WTC11 (cell line): ENCODE measurements at regions not wholly inside any gene's neighbourhood (a gene's known extent, or its start where the extent isn't known, plus 50 kb on each side); places are given as distances from the start of the nearest gene placed in this dataset.

Experiments used
- ATAC-seq: fragments of 200-7000 bp; cut with Tn5 transposase; 2 replicates; pipeline ENCODE4 v1.10.0; 2021; ENCODE audit warnings: mild to moderate bottlenecking, moderate library complexity
- CTCF ChIA-PET: fragments of 300-600 bp; sonication (Branson Sonifier 250); formaldehyde crosslinking; loops from one replicate; lab custom pipeline; 2021; ENCODE audit warnings: antibody characterized with exemption; lab: Charles Lee
- POLR2A ChIA-PET: fragments of 350-600 bp; sonication (Branson Sonifier 250); formaldehyde crosslinking; loops from one replicate; lab custom pipeline; 2021; ENCODE audit warnings: antibody characterized with exemption; lab: Charles Lee
- DNase-seq: peaks from one replicate; pipeline ENCODE4 v3.0.0; 2021; ENCODE audit warnings: low spot score
- H3K27ac Mint-ChIP-seq: 2 replicates; pipeline ENCODE4 v1.8.0; 2021; ENCODE audit warnings: mixed read lengths
- H3K27me3 Mint-ChIP-seq: 2 replicates; pipeline ENCODE4 v1.8.0; 2021; ENCODE audit warnings: low read depth, mild to moderate bottlenecking, moderate library complexity, mixed read lengths
- H3K36me3 Mint-ChIP-seq: 2 replicates; pipeline ENCODE4 v1.8.0; 2021; ENCODE audit warnings: mixed read lengths
- H3K4me1 Mint-ChIP-seq: 2 replicates; pipeline ENCODE4 v1.8.0; 2022; ENCODE audit warnings: mixed read lengths
- H3K4me3 Mint-ChIP-seq: 2 replicates; pipeline ENCODE4 v1.8.0; 2021; ENCODE audit warnings: mild to moderate bottlenecking, moderate library complexity, mixed read lengths
- H3K9me3 Mint-ChIP-seq: 2 replicates; pipeline ENCODE4 v1.8.0; 2021; ENCODE audit warnings: mixed read lengths
- CREM ChIP-seq: sonication (generic); formaldehyde crosslinking; IDR thresholded peaks from 2 replicates; pipeline ENCODE4 v1.8.1; 2022; ENCODE audit warnings: mild to moderate bottlenecking, missing genetic modification reagents, moderate library complexity
- ESRRA ChIP-seq: sonication (generic); formaldehyde crosslinking; IDR thresholded peaks from 2 replicates; pipeline ENCODE4 v1.8.1; 2022; ENCODE audit warnings: mild to moderate bottlenecking, missing genetic modification reagents, borderline replicate concordance
- FOXP1 ChIP-seq: sonication (generic); formaldehyde crosslinking; IDR thresholded peaks from 2 replicates; pipeline ENCODE4 v1.8.0; 2022; ENCODE audit warnings: missing genetic modification reagents, mild to moderate bottlenecking, moderate library complexity, borderline replicate concordance
- JAZF1 ChIP-seq: fragments of 250-450 bp; sonication (Bioruptor Pico); IDR thresholded peaks from 2 replicates; pipeline ENCODE4 v1.9.0; 2021; ENCODE audit warnings: moderate library complexity, mild to moderate bottlenecking, inconsistent platforms
- MXD4 ChIP-seq: fragments of 250-450 bp; sonication (Bioruptor Pico); IDR thresholded peaks from 2 replicates; pipeline ENCODE4 v1.8.0; 2021; ENCODE audit warnings: mild to moderate bottlenecking, moderate library complexity, borderline replicate concordance
- NFATC4 ChIP-seq: fragments of 250-450 bp; sonication (Bioruptor Pico); IDR thresholded peaks from 2 replicates; pipeline ENCODE4 v1.9.0; 2021; ENCODE audit warnings: mild to moderate bottlenecking
- NR2C2 ChIP-seq: sonication (generic); formaldehyde crosslinking; IDR thresholded peaks from 2 replicates; pipeline ENCODE4 v1.8.0; 2022; ENCODE audit warnings: mild to moderate bottlenecking, missing genetic modification reagents
- SP1 ChIP-seq: sonication (generic); formaldehyde crosslinking; conservative IDR thresholded peaks from 2 replicates; pipeline ENCODE4 v1.8.1; 2022; ENCODE audit warnings: missing genetic modification reagents
- TEAD4 ChIP-seq: sonication (generic); formaldehyde crosslinking; IDR thresholded peaks from 2 replicates; pipeline ENCODE4 v1.8.0; 2022; ENCODE audit warnings: mild to moderate bottlenecking, missing genetic modification reagents
- TP53 ChIP-seq: sonication (generic); formaldehyde crosslinking; IDR thresholded peaks from 2 replicates; pipeline ENCODE4 v1.8.1; 2023; ENCODE audit warnings: mild to moderate bottlenecking, missing genetic modification reagents
- ZNF121 ChIP-seq: sonication (generic); formaldehyde crosslinking; IDR thresholded peaks from 2 replicates; pipeline ENCODE4 v1.8.0; 2023; ENCODE audit warnings: missing genetic modification reagents
- ZNF671 ChIP-seq: fragments of 250-450 bp; sonication (Bioruptor Pico); IDR thresholded peaks from 2 replicates; pipeline ENCODE4 v1.8.0; 2021; ENCODE audit warnings: mild to moderate bottlenecking
- TF ChIP-seq, protein P1 (sequence below): fragments of 200-600 bp; IDR thresholded peaks from 2 replicates; pipeline ENCODE4 v1.8.0; 2022; ENCODE audit warnings: antibody characterized with exemption
- TF ChIP-seq, protein P2 (sequence below): sonication (generic); formaldehyde crosslinking; IDR thresholded peaks from 2 replicates; pipeline ENCODE4 v1.8.0; 2022; ENCODE audit warnings: mild to moderate bottlenecking, missing genetic modification reagents
- TF ChIP-seq, protein P3 (sequence below): sonication (generic); formaldehyde crosslinking; IDR thresholded peaks from 2 replicates; pipeline ENCODE4 v1.8.1; 2023; ENCODE audit warnings: mild to moderate bottlenecking, moderate library complexity, missing genetic modification reagents
- TF ChIP-seq, protein P4 (sequence below): sonication (generic); formaldehyde crosslinking; IDR thresholded peaks from 2 replicates; pipeline ENCODE4 v1.8.0; 2023; ENCODE audit warnings: mild to moderate bottlenecking, missing genetic modification reagents
- TF ChIP-seq, protein P5 (sequence below): sonication (generic); formaldehyde crosslinking; IDR thresholded peaks from 2 replicates; pipeline ENCODE4 v1.8.0; 2022; ENCODE audit warnings: mild to moderate bottlenecking, missing genetic modification reagents
- TF ChIP-seq, protein P6 (sequence below): fragments of 250-450 bp; sonication (Bioruptor Pico); IDR thresholded peaks from 2 replicates; pipeline ENCODE4 v1.9.0; 2021; ENCODE audit warnings: mild to moderate bottlenecking

DNA sequence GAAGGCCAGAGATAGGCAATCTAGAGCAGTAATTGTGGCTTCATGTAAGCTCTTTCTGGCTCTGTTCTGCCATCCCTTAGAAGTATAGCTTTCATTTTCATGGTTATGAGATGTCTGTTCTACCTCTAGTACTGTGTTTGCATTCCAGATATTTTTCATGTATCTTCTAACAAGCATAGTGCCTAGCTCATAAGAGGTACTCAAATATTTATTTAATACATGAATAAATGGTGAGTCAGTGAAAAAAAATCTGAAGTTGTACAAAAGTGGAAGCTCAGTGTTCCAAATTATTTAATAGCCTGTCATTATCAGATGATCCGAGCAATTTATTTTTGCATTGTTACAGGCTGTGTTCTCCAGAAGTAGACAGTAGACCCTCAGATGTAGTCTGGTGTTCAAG, 64.3 kb downstream of the OXSM start:
- Mint-ChIP-seq H3K36me3 (peaks cover 14% of the 10 kb centered on the region), H3K4me3 (no peak overlapping the region), H3K9me3 (peaks cover 17% of the 10 kb centered on the region), H3K4me1 (peaks cover 33% of the 10 kb centered on the region), H3K27ac (no peak overlapping the region), H3K27me3 (no peaks in the 10 kb centered on the region; the same call in 1 of the 2 replicates)
- no peak for TF ChIP-seq CREM (CRISPR knock-in tag)
- no peak for TF ChIP-seq MXD4 (CRISPR knock-in tag)
- no peak for TF ChIP-seq TP53
- TF ChIP-seq, protein P1, sequence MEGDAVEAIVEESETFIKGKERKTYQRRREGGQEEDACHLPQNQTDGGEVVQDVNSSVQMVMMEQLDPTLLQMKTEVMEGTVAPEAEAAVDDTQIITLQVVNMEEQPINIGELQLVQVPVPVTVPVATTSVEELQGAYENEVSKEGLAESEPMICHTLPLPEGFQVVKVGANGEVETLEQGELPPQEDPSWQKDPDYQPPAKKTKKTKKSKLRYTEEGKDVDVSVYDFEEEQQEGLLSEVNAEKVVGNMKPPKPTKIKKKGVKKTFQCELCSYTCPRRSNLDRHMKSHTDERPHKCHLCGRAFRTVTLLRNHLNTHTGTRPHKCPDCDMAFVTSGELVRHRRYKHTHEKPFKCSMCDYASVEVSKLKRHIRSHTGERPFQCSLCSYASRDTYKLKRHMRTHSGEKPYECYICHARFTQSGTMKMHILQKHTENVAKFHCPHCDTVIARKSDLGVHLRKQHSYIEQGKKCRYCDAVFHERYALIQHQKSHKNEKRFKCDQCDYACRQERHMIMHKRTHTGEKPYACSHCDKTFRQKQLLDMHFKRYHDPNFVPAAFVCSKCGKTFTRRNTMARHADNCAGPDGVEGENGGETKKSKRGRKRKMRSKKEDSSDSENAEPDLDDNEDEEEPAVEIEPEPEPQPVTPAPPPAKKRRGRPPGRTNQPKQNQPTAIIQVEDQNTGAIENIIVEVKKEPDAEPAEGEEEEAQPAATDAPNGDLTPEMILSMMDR = no peak
- no peak for TF ChIP-seq NFATC4 (CRISPR knock-in tag)
- TF ChIP-seq SP1 (CRISPR knock-in tag) = no peak
- no peak for TF ChIP-seq ZNF671 (CRISPR knock-in tag)
- TF ChIP-seq, protein P2, sequence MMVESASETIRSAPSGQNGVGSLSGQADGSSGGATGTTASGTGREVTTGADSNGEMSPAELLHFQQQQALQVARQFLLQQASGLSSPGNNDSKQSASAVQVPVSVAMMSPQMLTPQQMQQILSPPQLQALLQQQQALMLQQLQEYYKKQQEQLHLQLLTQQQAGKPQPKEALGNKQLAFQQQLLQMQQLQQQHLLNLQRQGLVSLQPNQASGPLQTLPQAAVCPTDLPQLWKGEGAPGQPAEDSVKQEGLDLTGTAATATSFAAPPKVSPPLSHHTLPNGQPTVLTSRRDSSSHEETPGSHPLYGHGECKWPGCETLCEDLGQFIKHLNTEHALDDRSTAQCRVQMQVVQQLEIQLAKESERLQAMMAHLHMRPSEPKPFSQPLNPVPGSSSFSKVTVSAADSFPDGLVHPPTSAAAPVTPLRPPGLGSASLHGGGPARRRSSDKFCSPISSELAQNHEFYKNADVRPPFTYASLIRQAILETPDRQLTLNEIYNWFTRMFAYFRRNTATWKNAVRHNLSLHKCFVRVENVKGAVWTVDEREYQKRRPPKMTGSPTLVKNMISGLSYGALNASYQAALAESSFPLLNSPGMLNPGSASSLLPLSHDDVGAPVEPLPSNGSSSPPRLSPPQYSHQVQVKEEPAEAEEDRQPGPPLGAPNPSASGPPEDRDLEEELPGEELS (CRISPR knock-in tag) = no peak
- TF ChIP-seq, protein P3, sequence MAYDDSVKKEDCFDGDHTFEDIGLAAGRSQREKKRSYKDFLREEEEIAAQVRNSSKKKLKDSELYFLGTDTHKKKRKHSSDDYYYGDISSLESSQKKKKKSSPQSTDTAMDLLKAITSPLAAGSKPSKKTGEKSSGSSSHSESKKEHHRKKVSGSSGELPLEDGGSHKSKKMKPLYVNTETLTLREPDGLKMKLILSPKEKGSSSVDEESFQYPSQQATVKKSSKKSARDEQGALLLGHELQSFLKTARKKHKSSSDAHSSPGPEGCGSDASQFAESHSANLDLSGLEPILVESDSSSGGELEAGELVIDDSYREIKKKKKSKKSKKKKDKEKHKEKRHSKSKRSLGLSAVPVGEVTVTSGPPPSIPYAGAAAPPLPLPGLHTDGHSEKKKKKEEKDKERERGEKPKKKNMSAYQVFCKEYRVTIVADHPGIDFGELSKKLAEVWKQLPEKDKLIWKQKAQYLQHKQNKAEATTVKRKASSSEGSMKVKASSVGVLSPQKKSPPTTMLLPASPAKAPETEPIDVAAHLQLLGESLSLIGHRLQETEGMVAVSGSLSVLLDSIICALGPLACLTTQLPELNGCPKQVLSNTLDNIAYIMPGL = no peak
- no peak for TF ChIP-seq JAZF1
- no peak for TF ChIP-seq NR2C2 (CRISPR knock-in tag)
- TF ChIP-seq, protein P4, sequence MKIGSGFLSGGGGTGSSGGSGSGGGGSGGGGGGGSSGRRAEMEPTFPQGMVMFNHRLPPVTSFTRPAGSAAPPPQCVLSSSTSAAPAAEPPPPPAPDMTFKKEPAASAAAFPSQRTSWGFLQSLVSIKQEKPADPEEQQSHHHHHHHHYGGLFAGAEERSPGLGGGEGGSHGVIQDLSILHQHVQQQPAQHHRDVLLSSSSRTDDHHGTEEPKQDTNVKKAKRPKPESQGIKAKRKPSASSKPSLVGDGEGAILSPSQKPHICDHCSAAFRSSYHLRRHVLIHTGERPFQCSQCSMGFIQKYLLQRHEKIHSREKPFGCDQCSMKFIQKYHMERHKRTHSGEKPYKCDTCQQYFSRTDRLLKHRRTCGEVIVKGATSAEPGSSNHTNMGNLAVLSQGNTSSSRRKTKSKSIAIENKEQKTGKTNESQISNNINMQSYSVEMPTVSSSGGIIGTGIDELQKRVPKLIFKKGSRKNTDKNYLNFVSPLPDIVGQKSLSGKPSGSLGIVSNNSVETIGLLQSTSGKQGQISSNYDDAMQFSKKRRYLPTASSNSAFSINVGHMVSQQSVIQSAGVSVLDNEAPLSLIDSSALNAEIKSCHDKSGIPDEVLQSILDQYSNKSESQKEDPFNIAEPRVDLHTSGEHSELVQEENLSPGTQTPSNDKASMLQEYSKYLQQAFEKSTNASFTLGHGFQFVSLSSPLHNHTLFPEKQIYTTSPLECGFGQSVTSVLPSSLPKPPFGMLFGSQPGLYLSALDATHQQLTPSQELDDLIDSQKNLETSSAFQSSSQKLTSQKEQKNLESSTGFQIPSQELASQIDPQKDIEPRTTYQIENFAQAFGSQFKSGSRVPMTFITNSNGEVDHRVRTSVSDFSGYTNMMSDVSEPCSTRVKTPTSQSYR (CRISPR knock-in tag) = no peak
- TF ChIP-seq, protein P5, sequence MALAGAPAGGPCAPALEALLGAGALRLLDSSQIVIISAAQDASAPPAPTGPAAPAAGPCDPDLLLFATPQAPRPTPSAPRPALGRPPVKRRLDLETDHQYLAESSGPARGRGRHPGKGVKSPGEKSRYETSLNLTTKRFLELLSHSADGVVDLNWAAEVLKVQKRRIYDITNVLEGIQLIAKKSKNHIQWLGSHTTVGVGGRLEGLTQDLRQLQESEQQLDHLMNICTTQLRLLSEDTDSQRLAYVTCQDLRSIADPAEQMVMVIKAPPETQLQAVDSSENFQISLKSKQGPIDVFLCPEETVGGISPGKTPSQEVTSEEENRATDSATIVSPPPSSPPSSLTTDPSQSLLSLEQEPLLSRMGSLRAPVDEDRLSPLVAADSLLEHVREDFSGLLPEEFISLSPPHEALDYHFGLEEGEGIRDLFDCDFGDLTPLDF = no peak
- no peak for TF ChIP-seq ESRRA (CRISPR knock-in tag)
- TF ChIP-seq ZNF121 (CRISPR knock-in tag) = no peak
- ChIA-PET CTCF (interaction anchor here (0.8 to 1.5 kb wide), 3 partner anchors 38 to 206 kb away, joined by 3 to 8 read pairs (median 3); no protein-coding TSS in a partner anchor), POLR2A (no interaction called here)
- ATAC-seq = no peak
- no peak for DNase-seq

DNA sequence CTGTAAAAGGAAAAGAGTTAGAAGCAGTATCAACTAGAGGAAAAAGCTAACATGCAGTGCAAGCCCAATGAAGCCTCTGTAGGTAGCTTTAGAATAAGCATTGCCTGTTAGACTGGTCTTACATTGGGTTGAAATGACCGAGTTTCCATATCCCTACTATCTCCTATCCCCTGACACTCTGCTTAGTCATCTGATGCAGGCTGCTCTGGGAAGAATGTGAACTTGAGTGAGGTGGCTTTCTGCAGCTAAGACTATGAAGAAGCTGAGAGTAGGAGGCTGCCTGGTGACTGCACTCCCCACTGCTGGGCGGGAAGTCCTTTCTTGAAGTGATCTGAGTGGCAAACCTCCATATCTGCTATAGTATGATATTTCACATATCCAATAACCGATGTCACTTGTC, 64.7 kb downstream of the OXSM start:
- no peak for ATAC-seq

More for the DNA sequence above, 64.7 kb downstream of the OXSM start:
- TF ChIP-seq, protein P6, sequence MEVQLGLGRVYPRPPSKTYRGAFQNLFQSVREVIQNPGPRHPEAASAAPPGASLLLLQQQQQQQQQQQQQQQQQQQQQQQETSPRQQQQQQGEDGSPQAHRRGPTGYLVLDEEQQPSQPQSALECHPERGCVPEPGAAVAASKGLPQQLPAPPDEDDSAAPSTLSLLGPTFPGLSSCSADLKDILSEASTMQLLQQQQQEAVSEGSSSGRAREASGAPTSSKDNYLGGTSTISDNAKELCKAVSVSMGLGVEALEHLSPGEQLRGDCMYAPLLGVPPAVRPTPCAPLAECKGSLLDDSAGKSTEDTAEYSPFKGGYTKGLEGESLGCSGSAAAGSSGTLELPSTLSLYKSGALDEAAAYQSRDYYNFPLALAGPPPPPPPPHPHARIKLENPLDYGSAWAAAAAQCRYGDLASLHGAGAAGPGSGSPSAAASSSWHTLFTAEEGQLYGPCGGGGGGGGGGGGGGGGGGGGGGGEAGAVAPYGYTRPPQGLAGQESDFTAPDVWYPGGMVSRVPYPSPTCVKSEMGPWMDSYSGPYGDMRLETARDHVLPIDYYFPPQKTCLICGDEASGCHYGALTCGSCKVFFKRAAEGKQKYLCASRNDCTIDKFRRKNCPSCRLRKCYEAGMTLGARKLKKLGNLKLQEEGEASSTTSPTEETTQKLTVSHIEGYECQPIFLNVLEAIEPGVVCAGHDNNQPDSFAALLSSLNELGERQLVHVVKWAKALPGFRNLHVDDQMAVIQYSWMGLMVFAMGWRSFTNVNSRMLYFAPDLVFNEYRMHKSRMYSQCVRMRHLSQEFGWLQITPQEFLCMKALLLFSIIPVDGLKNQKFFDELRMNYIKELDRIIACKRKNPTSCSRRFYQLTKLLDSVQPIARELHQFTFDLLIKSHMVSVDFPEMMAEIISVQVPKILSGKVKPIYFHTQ (CRISPR knock-in tag) = no peak
- TF ChIP-seq FOXP1 (no peak), ESRRA (CRISPR knock-in tag) (no peak), TEAD4 (no peak)
- TF ChIP-seq, protein P2 (CRISPR knock-in tag) = no peak
- CTCF ChIA-PET = interaction anchor here (0.8 to 1.6 kb wide), 4 partner anchors 8 to 207 kb away, joined by 3 to 8 read pairs (median 4); no protein-coding TSS in a partner anchor
- Mint-ChIP-seq H3K4me3 (no peak overlapping the region), H3K27ac (no peak overlapping the region), H3K4me1 (peaks cover 34% of the 10 kb centered on the region), H3K9me3 (peaks cover 21% of the 10 kb centered on the region), H3K27me3 (no peaks in the 10 kb centered on the region; the same call in 1 of the 2 replicates), H3K36me3 (peaks cover 18% of the 10 kb centered on the region)
- DNase-seq = no peak
- POLR2A ChIA-PET = interaction anchor here (1.0 kb wide), 1 partner anchor 9 kb away, joined by 3 read pairs; no protein-coding TSS in a partner anchor
